B cell (primary cell): ENCODE measurements at regions not wholly inside any gene's neighbourhood (a gene's known extent, or its start where the extent isn't known, plus 50 kb on each side); places are given as distances from the start of the nearest gene placed in this dataset.

Source experiments
- ATAC-seq: fragments of 200-7000 bp; cut with Tn5 transposase; one replicate; pipeline ENCODE4 v1.10.0; 2021; ENCODE audit warnings: low read depth, mild to moderate bottlenecking, moderate number of reproducible peaks, moderate library complexity
- CTCF ChIA-PET: fragments of 350-600 bp; sonication (Branson Sonifier 250); formaldehyde crosslinking; loops from one replicate; lab custom pipeline; 2021; ENCODE audit warnings: antibody characterized with exemption, inconsistent platforms; lab: Charles Lee
- POLR2A ChIA-PET: fragments of 350-600 bp; sonication (Branson Sonifier 250); formaldehyde crosslinking; loops from one replicate; lab custom pipeline; 2021; ENCODE audit warnings: antibody characterized with exemption; lab: Charles Lee
- DNase-seq: peaks from one replicate; pipeline ENCODE4 v3.0.0; 2013
- H2AFZ ChIP-seq: 2 replicates; pipeline ENCODE4 v1.6.1; 2012; ENCODE audit warnings: mild to moderate bottlenecking, low read depth, low read length; ENCODE audit not compliant: insufficient read depth, poor library complexity, severe bottlenecking
- H3K27ac ChIP-seq, 2 donors: 1 replicate in 1 of 2; 2 replicates in 1 of 2; pipeline ENCODE4 v1.5.1; 2012 to 2013; ENCODE audit warnings: low read length in 2 of 2, mild to moderate bottlenecking in 2 of 2, moderate library complexity in 1 of 2
- H3K27me3 ChIP-seq, 4 experiments: fragments of 200-600 bp in 1 of 4; sonication (generic) in 1 of 4; replicated peaks in 1 of 4; 1 replicate in 2 of 4; 2 replicates in 2 of 4; pipeline versions ENCODE4 v1.6.1 to v1.7.0; 2013 to 2016; ENCODE audit warnings: low read length in 3 of 4, mild to moderate bottlenecking in 2 of 4, mixed read lengths in 1 of 4, moderate library complexity in 1 of 4; ENCODE audit not compliant: insufficient read depth in 4 of 4, control insufficient read depth in 3 of 4; ENCODE audit errors: control extremely low read depth in 1 of 4
- H3K36me3 ChIP-seq, 2 experiments: replicated peaks in 1 of 2; 1 replicate in 1 of 2; 2 replicates in 1 of 2; pipeline versions ENCODE4 v1.6.1 to v1.7.1; 2013; ENCODE audit warnings: low read length in 1 of 2; ENCODE audit not compliant: insufficient read depth in 2 of 2, control insufficient read depth in 1 of 2; ENCODE audit errors: control extremely low read depth in 1 of 2, extremely low read depth in 1 of 2
- H3K4me1 ChIP-seq, 2 donors: fragments of 200-600 bp in 1 of 2; sonication (generic) in 1 of 2; 1 replicate in 1 of 2; 2 replicates in 1 of 2; pipeline versions ENCODE4 v1.5.1 to v1.6.1; 2013 to 2017; ENCODE audit warnings: low read length in 2 of 2; ENCODE audit not compliant: control insufficient read depth in 2 of 2, insufficient read depth in 2 of 2
- H3K4me2 ChIP-seq: replicated peaks from 2 replicates; pipeline ENCODE3; 2012; ENCODE audit warnings: mild to moderate bottlenecking, low read depth, low read length; ENCODE audit not compliant: poor library complexity, severe bottlenecking
- H3K4me3 ChIP-seq, 5 experiments: fragments of 200-600 bp in 1 of 5; sonication (generic) in 1 of 5; 1 replicate in 3 of 5; 2 replicates in 2 of 5; pipeline versions ENCODE4 v1.5.1 to v1.7.0; 2011 to 2016; ENCODE audit warnings: low read length in 4 of 5, mild to moderate bottlenecking in 4 of 5, low read depth in 2 of 5, control low read depth in 1 of 5, moderate library complexity in 1 of 5; ENCODE audit not compliant: insufficient read depth in 1 of 5; ENCODE audit errors: control extremely low read depth in 1 of 5, extremely low read depth in 1 of 5
- H3K79me2 ChIP-seq: fragments of 200-600 bp; sonication (generic); one replicate; pipeline ENCODE4 v1.6.0; 2016; ENCODE audit warnings: low read length; ENCODE audit not compliant: control insufficient read depth, insufficient read depth
- H3K9ac ChIP-seq: fragments of 200-600 bp; sonication (generic); 2 replicates; pipeline ENCODE4 v1.6.1; 2017; ENCODE audit warnings: mild to moderate bottlenecking, low read length, moderate library complexity
- H3K9me3 ChIP-seq, 3 donors: one replicate each; pipeline versions ENCODE4 v1.6.1 to v1.7.1; 2013; ENCODE audit warnings: low read length in 2 of 3; ENCODE audit not compliant: control insufficient read depth in 2 of 3, insufficient read depth in 1 of 3; ENCODE audit errors: control extremely low read depth in 1 of 3
- H4K20me1 ChIP-seq: 2 replicates; pipeline ENCODE4 v1.6.0; 2012; ENCODE audit warnings: mild to moderate bottlenecking, low read length; ENCODE audit not compliant: insufficient read depth, control insufficient read depth, poor library complexity, severe bottlenecking
- H3K27ac Mint-ChIP-seq: one replicate; pipeline ENCODE4 v1.8.0; 2021; ENCODE audit warnings: mixed read lengths
- H3K27me3 Mint-ChIP-seq: one replicate; pipeline ENCODE4 v1.8.0; 2021; ENCODE audit warnings: mixed read lengths
- H3K4me1 Mint-ChIP-seq: one replicate; pipeline ENCODE4 v1.8.0; 2021; ENCODE audit warnings: mixed read lengths
- H3K4me3 Mint-ChIP-seq: one replicate; pipeline ENCODE4 v1.8.0; 2021; ENCODE audit warnings: mixed read lengths
- H3K9me3 Mint-ChIP-seq: one replicate; pipeline ENCODE4 v1.8.0; 2022; ENCODE audit warnings: mixed read lengths; ENCODE audit not compliant: insufficient read depth
- EZH2 ChIP-seq: IDR thresholded peaks from 2 replicates; pipeline ENCODE4 v1.6.1; 2012; ENCODE audit warnings: borderline replicate concordance, low read depth, mild to moderate bottlenecking, moderate library complexity, low read length; ENCODE audit not compliant: insufficient read depth, poor library complexity, severe bottlenecking
- whole genome bisulfite sequencing: methylation state at CpG from one replicate; pipeline ENCODE4 v1.1.5; 2013; ENCODE audit warnings: missing lambda C conversion rate; ENCODE audit not compliant: insufficient coverage; 5-methylcytosine and 5-hydroxymethylcytosine counted together
- intact Hi-C: fragments of 100-400 bp; cut with micrococcal nuclease; formaldehyde crosslinking; loops from one replicate; pipeline ENCODE4 v1.10.0; 2022
- TF ChIP-seq, protein P1 (sequence below): fragments of 200-600 bp; IDR thresholded peaks from one replicate; pipeline ENCODE4 v1.8.0; 2022; ENCODE audit warnings: antibody characterized with exemption, mild to moderate bottlenecking

DNA sequence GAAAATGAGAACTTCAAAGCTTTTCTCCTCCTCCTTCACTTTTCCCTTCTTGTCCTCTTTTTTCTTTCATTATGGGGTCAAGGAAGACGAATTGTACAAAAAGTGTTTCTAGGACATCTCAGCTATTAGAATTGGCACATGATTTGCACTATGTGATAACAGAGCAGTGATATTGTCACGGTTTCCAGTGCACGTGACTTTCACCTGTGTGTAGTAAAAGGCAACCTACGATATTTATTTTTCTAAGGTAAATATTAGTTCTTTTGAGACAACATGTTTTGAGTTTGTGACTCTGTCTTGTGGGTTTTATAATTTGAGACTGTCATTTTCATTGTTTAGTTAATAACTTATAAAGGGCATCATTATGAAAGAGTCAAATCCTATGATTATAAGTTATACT is 213.1 kb downstream of the PSAT1 start:
- no peaks in the 10 kb centered on the region for H3K9me3 Mint-ChIP-seq
- ATAC-seq = no peak
- H3K4me3 Mint-ChIP-seq = no peak overlapping the region
- Histone ChIP-seq H3K27ac (no peak overlapping the region), H3K4me1 (no peaks in the 10 kb centered on the region), H3K36me3 (no peaks in the 10 kb centered on the region), H3K9ac (no peak overlapping the region), H4K20me1 (no peaks in the 10 kb centered on the region), H3K9me3 (no peaks in the 10 kb centered on the region), H2AFZ (no peak overlapping the region), H3K4me3 (no peak overlapping the region), H3K4me2 (no peak overlapping the region), H3K27me3 (peaks cover 0 to 3% (median 0%) of the 10 kb centered on the region in 4 experiments), H3K79me2 (no peaks in the 10 kb centered on the region)
- POLR2A ChIA-PET = no interaction called here
- H3K27ac Mint-ChIP-seq = no peak overlapping the region
- WGBS = 94% methylated on average over 3 of the region's 4 CpGs
- peaks cover 3% of the 10 kb centered on the region for H3K27me3 Mint-ChIP-seq
- H3K4me1 Mint-ChIP-seq = no peaks in the 10 kb centered on the region
- DNase-seq = no peak
- intact Hi-C loops = no loop called here
- TF ChIP-seq, protein P1, sequence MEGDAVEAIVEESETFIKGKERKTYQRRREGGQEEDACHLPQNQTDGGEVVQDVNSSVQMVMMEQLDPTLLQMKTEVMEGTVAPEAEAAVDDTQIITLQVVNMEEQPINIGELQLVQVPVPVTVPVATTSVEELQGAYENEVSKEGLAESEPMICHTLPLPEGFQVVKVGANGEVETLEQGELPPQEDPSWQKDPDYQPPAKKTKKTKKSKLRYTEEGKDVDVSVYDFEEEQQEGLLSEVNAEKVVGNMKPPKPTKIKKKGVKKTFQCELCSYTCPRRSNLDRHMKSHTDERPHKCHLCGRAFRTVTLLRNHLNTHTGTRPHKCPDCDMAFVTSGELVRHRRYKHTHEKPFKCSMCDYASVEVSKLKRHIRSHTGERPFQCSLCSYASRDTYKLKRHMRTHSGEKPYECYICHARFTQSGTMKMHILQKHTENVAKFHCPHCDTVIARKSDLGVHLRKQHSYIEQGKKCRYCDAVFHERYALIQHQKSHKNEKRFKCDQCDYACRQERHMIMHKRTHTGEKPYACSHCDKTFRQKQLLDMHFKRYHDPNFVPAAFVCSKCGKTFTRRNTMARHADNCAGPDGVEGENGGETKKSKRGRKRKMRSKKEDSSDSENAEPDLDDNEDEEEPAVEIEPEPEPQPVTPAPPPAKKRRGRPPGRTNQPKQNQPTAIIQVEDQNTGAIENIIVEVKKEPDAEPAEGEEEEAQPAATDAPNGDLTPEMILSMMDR = no peak
- no peak for TF ChIP-seq EZH2
- CTCF ChIA-PET = no interaction called here

DNA sequence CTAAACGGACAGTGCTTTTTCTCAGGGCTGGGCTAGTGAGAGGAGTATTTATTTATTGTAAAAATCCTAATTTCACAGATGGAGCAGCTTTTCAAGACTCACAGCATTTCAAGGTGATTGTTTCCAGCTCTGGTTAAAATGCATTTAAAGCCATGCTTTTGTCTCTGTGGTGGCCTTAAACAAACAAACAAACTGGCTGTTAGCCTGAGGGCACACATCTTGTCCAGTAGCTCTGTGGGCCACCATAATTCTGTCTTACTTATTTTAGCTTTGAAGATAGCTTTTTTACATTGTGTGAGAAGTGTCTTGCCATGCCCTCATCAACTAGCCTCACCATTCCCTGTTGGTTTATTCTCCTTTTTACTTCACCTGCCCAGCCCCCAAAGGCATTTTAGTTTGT is 218.2 kb downstream of the PSAT1 start:
- no peak for ATAC-seq
- WGBS = no CpG with 5 or more reads among the region's 1 CpG
- no peaks in the 10 kb centered on the region for H4K20me1 ChIP-seq
- peaks cover 0 to 11% (median 8%) of the 10 kb centered on the region in 3 donors for H3K9me3 ChIP-seq
- no peak overlapping the region for H2AFZ ChIP-seq
- H3K27me3 Mint-ChIP-seq = peaks cover 9% of the 10 kb centered on the region
- peaks cover 3% of the 10 kb centered on the region for H3K9me3 Mint-ChIP-seq
- no peaks in the 10 kb centered on the region for H3K4me1 ChIP-seq
- H3K4me1 Mint-ChIP-seq = no peaks in the 10 kb centered on the region
- TF ChIP-seq, protein P1 = no peak
- no peak for TF ChIP-seq EZH2
- DNase-seq = no peak
- ChIA-PET CTCF (no interaction called here), POLR2A (no interaction called here)
- H3K27ac ChIP-seq = no peak overlapping the region
- H3K4me3 Mint-ChIP-seq = no peak overlapping the region
- intact Hi-C loops = no loop called here
- no peak overlapping the region for H3K4me3 ChIP-seq
- H3K9ac ChIP-seq = no peak overlapping the region
- H3K36me3 ChIP-seq = no peaks in the 10 kb centered on the region
- no peak overlapping the region for H3K4me2 ChIP-seq
- H3K27ac Mint-ChIP-seq = no peak overlapping the region
- H3K27me3 ChIP-seq = peaks cover 0 to 3% (median 0%) of the 10 kb centered on the region in 4 experiments
- H3K79me2 ChIP-seq = no peaks in the 10 kb centered on the region
